Panc1 (cell line): ENCODE measurements at regions not wholly inside any gene's neighbourhood (a gene's known extent, or its start where the extent isn't known, plus 50 kb on each side); places are given as distances from the start of the nearest gene placed in this dataset.

ENCODE experiments used
- ATAC-seq: fragments of 200-7000 bp; cut with Tn5 transposase; 2 replicates; pipeline ENCODE4 v1.9.1; 2020; ENCODE audit warnings: mild to moderate bottlenecking, moderate library complexity
- BruUV-seq: library from RNA; stranded (reverse); fragments of 400-500 nt; replicated peaks from 2 replicates; lab custom pipeline; 2021; lab: Mats Ljungman, UMichigan
- CTCF ChIA-PET: fragments of 300-600 bp; sonication (Branson Sonifier 250); formaldehyde crosslinking; loops from one replicate; lab custom pipeline; 2022; ENCODE audit warnings: antibody characterized with exemption; lab: Charles Lee
- POLR2A ChIA-PET: fragments of 300-600 bp; sonication (Branson Sonifier 250); formaldehyde crosslinking; loops from one replicate; lab custom pipeline; 2022; ENCODE audit warnings: antibody characterized with exemption; lab: Charles Lee
- DNase-seq: peaks from one replicate; pipeline ENCODE4 v3.0.0-alpha.2; 2010; ENCODE audit warnings: low read depth, low spot score
- H3K27ac ChIP-seq: 2 replicates; pipeline ENCODE4 v1.5.1; 2011; ENCODE audit warnings: mild to moderate bottlenecking, low read length, inconsistent platforms
- H3K27me3 ChIP-seq: fragments of 200-500 bp; sonication (Bioruptor generic); 2 replicates; pipeline ENCODE4 v1.6.0; 2014; ENCODE audit warnings: low read length, inconsistent platforms; ENCODE audit not compliant: control insufficient read depth, insufficient read depth
- H3K36me3 ChIP-seq: fragments of 200-500 bp; sonication (Bioruptor generic); 2 replicates; pipeline ENCODE4 v1.5.1; 2014; ENCODE audit warnings: inconsistent platforms, mild to moderate bottlenecking, low read length, moderate library complexity; ENCODE audit not compliant: control insufficient read depth, insufficient read depth
- H3K4me1 ChIP-seq: 2 replicates; pipeline ENCODE4 v1.5.1; 2011; ENCODE audit warnings: inconsistent platforms, mild to moderate bottlenecking, low read length, moderate library complexity; ENCODE audit not compliant: control insufficient read depth, insufficient read depth
- H3K4me3 ChIP-seq, 2 experiments: 2 replicates each; pipeline ENCODE4 v1.5.1; 2011 to 2012; ENCODE audit warnings: low read depth in 2 of 2, low read length in 2 of 2, mild to moderate bottlenecking in 2 of 2, inconsistent platforms in 1 of 2, moderate library complexity in 1 of 2
- H3K9me3 ChIP-seq: fragments of 200-500 bp; sonication (Bioruptor generic); 2 replicates; pipeline ENCODE4 v1.5.1; 2014; ENCODE audit warnings: low read depth, mild to moderate bottlenecking, inconsistent platforms, low read length, moderate library complexity; ENCODE audit not compliant: control insufficient read depth, insufficient read depth
- CTCF ChIP-seq: fragments of 450-650 bp; IDR thresholded peaks from 2 replicates; pipeline ENCODE4 v1.5.1; 2017; ENCODE audit warnings: mild to moderate bottlenecking
- POLR2AphosphoS5 ChIP-seq: IDR thresholded peaks from 2 replicates; pipeline ENCODE4 v1.6.1; 2012; ENCODE audit warnings: mild to moderate bottlenecking, low read depth, low read length, moderate library complexity
- SIN3A ChIP-seq: IDR thresholded peaks from 2 replicates; pipeline ENCODE4 v1.6.1; 2012; ENCODE audit warnings: low read depth, mild to moderate bottlenecking, low read length, moderate library complexity, borderline replicate concordance; ENCODE audit not compliant: insufficient read depth
- TCF7L2 ChIP-seq: IDR thresholded peaks from 2 replicates; pipeline ENCODE4 v1.6.1; 2011; ENCODE audit warnings: mild to moderate bottlenecking, low read depth, low read length, inconsistent platforms
- in situ Hi-C: cut with HindIII; loops from 2 replicates; pipeline ENCODE4 v1.10.0; 2016; ENCODE audit warnings: low sequenced_read_pairs, low pct_unique_long_range_greater_than_20kb
- intact Hi-C: fragments of 100-400 bp; cut with micrococcal nuclease; formaldehyde crosslinking; loops from one replicate; pipeline ENCODE4 v1.10.0; 2022; ENCODE audit not compliant: unreplicated experiment
- TF ChIP-seq, protein P1 (sequence below), 2 experiments: IDR thresholded peaks; 2 replicates each; pipeline ENCODE4 v1.6.1; 2011 to 2012; ENCODE audit warnings: low read depth in 2 of 2, control low read depth in 1 of 2, low read length in 1 of 2, mild to moderate bottlenecking in 1 of 2, moderate library complexity in 1 of 2; ENCODE audit not compliant: insufficient read depth in 1 of 2

DNA sequence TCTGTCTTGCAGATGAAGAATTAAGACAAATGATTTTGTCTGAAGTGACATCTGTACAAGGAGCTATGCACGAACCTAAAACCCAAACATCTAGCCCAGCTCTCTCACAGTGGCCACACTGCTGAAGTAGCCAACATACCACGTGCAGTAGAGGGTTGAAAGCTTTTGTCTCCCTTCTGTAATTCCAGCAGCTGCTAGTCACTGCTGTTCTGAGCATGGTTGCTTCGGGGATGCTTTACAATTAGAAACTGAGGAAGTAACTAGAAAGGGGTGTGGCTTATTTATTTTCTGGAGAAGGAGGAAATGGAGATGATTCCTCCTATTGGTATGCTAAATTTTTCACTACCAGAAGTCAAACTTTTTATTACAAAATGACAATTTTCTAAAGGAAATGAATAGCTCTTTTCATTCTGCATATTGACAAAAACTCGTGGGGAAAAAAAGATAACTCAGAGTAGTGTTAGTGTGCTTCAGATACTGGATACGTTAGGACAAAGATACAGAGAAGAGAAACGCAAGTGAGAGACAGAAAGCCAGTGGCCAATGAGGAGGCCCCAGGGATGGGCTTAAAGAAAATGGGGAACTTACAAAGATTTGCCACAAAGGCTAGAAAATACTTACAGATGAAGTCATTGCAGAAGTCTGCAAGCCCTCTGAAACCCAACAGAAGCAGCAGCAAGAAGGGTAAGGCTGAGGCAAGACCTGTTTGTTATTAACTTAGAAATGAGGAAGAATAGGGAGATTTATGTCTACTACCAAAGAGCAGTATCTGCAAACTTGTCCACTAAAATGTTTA, 192.7 kb upstream of the MIR17HG start:
- intact Hi-C loops = no loop called here
- ATAC-seq = no peak
- Histone ChIP-seq H3K27me3 (no peaks in the 10 kb centered on the region), H3K9me3 (no peaks in the 10 kb centered on the region), H3K4me3 (no peak overlapping the region), H3K36me3 (no peaks in the 10 kb centered on the region), H3K4me1 (no peaks in the 10 kb centered on the region), H3K27ac (no peak overlapping the region)
- ChIA-PET CTCF (no interaction called here), POLR2A (no interaction called here)
- in situ Hi-C loops = no loop called here
- no peak for TF ChIP-seq SIN3A
- TF ChIP-seq, protein P1, sequence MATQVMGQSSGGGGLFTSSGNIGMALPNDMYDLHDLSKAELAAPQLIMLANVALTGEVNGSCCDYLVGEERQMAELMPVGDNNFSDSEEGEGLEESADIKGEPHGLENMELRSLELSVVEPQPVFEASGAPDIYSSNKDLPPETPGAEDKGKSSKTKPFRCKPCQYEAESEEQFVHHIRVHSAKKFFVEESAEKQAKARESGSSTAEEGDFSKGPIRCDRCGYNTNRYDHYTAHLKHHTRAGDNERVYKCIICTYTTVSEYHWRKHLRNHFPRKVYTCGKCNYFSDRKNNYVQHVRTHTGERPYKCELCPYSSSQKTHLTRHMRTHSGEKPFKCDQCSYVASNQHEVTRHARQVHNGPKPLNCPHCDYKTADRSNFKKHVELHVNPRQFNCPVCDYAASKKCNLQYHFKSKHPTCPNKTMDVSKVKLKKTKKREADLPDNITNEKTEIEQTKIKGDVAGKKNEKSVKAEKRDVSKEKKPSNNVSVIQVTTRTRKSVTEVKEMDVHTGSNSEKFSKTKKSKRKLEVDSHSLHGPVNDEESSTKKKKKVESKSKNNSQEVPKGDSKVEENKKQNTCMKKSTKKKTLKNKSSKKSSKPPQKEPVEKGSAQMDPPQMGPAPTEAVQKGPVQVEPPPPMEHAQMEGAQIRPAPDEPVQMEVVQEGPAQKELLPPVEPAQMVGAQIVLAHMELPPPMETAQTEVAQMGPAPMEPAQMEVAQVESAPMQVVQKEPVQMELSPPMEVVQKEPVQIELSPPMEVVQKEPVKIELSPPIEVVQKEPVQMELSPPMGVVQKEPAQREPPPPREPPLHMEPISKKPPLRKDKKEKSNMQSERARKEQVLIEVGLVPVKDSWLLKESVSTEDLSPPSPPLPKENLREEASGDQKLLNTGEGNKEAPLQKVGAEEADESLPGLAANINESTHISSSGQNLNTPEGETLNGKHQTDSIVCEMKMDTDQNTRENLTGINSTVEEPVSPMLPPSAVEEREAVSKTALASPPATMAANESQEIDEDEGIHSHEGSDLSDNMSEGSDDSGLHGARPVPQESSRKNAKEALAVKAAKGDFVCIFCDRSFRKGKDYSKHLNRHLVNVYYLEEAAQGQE (IDR thresholded peaks at IDR 0.05; ENCODE audit: insufficient read depth in 1 of 2, low read depth in 2 of 2, low read length in 1 of 2) = no peak
- TF ChIP-seq TCF7L2 = no peak
- no peak for TF ChIP-seq POLR2AphosphoS5
- no peak for TF ChIP-seq CTCF
- no peak for DNase-seq
- no TSS peak for BruUV-seq

- CTCF ChIA-PET = no interaction called here
- no peak for DNase-seq
- H3K27ac ChIP-seq = no peak overlapping the region
Observed at GRCh38 chr13:91155512-91156114, 191.9 kb upstream of the MIR17HG start.

More at GRCh38 chr13:91155512-91156114, 191.9 kb upstream of the MIR17HG start:
- intact Hi-C loops = no loop called here
- POLR2A ChIA-PET = no interaction called here
- Histone ChIP-seq H3K27me3 (no peaks in the 10 kb centered on the region), H3K4me3 (no peak overlapping the region), H3K9me3 (no peaks in the 10 kb centered on the region), H3K36me3 (no peaks in the 10 kb centered on the region), H3K4me1 (no peaks in the 10 kb centered on the region)
- no TSS peak for BruUV-seq
- in situ Hi-C loops = no loop called here
- no peak for ATAC-seq
- TF ChIP-seq, protein P1 (IDR thresholded peaks at IDR 0.05; ENCODE audit: insufficient read depth in 1 of 2, low read depth in 2 of 2, low read length in 1 of 2) = no peak
- TF ChIP-seq TCF7L2 (no peak), POLR2AphosphoS5 (no peak), SIN3A (no peak), CTCF (no peak)
